ENCODE measurements at regions not wholly inside any gene's neighbourhood (a gene's known extent, or its start where the extent isn't known, plus 50 kb on each side); places are given as distances from the start of the nearest gene placed in this dataset.

DNA sequence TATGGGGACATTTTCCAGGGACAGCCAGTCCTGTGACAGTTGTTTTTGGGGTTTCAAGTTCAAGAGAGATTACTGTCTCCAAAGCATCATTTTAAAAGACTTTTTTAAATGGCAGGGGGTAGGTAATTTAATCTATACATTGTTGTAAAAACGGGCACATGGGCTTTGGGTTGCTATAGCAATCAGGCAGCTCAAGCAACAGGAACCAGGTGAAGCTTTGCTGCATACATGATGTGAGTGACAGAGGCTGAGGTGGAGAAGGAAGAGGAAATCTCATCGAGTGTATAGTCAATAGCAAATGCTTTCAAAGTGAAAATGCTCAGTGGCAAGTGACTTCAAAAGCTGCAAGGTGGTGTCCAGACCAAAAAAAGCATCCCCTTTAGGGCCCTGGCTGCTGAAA is 277.4 kb upstream of the JAG1 start:
- FAIRE-seq (no peak), DNase-seq (ENCODE audit: low spot score) (no peak)

DNA sequence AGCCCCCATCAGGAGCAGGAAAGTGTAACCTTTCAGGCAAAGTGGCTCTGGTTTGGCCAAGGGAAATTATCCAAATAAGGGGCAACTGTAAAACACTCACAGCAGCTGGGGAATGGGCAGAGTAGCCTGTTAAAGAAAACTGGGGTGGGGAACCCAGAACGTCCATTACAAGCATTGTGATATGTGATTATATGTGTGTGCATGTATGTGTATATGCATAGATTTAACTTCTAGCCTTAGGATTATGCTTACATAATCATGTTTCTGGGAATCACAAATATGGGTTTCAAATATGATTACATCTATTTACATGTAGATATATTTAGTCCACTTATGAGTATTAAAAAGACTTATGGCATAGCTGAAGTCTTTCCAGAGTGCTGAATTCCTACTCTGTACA is 278.1 kb upstream of the JAG1 start:
- no peak for FAIRE-seq

DNA sequence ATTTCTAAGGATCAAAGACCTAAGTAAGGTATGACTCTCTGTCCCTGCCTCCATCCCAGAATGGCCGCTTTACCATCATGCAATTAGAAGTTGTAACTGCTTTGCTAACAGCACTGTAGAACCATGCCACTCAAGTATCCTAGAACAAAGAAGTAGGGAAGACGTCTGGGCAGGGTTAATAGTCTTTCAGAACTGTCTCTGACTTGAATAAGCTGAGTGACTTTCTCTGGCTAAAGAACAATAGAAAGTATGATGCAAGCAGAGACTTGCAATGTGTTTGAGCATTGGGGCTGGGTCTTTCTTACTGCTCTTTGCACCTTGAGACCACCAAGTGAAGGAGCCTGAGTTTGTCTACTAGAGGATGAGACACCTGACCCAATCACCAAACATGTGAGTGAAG is 279.6 kb upstream of the JAG1 start:
- no peak for FAIRE-seq
- no peak for DNase-seq (ENCODE audit: low spot score)

More for the DNA sequence above, 278.1 kb upstream of the JAG1 start:
- no peak for DNase-seq (ENCODE audit: low spot score)

DNA sequence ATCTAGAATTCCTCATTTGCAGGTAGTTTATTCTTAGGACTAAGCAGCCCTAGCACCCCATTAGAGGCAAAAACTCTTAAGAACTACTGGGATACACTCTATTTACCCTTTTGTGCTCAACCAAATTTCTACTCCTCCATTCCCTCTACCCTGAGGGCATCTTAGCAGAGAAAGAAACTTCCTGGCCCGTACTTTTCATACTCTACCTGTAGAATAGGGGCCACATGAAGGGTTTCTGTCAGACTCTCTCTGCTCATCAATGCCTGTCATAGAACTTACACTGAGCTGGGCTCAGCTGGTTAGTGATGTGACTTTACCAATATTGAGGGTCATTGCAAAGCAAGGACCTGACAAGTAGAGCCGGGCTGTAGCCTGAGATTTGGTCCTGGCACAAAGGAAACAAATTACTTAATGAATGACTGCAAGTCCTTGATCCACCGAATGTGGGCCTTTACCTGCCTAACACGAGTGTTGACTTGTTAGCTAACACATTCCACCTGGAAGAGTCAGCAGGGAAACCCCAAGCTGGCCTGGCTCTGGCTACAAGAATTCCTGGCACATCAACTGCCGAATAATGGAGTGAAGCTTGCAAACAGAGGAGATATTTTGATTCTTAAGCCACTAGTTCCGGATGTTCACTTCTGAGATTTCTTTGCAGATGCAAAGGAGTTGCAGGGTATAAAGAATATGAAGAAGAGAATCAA is 280.5 kb upstream of the JAG1 start:
- FAIRE-seq (no peak), DNase-seq (ENCODE audit: low spot score) (peak; percentile 26)

DNA sequence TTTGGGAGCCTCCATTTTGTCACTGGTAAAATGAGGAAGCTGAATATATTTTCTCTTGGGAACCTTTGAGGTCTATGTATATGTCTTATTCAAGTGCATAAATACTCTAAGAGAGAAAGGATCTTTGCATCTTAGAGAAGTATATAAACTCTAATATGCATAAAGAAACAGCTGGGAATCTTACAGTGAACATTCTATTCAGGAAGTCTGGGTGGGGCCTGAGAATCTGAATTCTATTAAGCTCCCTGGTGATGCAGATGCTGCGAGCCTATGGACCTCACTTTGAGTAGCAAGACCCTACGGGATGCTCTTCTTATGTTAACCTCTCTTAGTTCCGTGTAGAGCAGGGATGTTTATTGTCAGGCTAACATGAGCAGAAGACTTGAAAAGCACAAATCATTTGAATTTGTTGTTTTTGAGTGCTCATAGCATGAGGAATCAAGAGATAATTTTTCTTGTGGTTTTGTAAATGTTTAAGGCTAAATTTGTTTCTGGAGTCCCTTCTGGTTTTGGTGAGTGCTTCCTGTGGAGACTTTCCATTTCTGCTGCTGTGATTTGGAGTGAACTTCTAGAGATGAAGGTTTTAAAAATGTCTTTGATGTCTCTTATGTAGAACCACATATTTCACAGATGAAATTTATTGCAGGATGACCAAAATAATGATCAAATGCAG is 281.2 kb upstream of the JAG1 start:
- FAIRE-seq = no peak

DNA sequence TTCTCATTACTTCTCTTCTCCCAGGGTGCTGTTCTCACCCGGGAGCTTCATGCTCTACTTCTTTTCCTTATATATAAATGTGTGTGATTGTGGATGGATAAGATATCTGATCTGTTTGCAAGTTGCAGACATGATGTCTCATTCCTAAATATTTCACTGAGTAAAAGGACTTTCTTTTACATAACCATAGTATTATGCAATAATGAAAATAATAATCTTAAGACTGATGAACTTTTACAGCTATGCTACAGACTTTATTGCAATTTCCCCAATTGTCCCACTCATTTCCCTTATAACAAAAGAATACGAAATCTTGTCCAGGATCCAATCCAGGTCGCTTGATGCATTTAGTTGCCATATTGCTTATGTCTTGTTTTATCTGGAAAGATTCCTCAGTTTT is 284.5 kb upstream of the JAG1 start:
- no peak for DNase-seq (ENCODE audit: low spot score)
- no peak for FAIRE-seq

More for the DNA sequence above, 281.2 kb upstream of the JAG1 start:
- no peak for DNase-seq (ENCODE audit: low spot score)

DNA sequence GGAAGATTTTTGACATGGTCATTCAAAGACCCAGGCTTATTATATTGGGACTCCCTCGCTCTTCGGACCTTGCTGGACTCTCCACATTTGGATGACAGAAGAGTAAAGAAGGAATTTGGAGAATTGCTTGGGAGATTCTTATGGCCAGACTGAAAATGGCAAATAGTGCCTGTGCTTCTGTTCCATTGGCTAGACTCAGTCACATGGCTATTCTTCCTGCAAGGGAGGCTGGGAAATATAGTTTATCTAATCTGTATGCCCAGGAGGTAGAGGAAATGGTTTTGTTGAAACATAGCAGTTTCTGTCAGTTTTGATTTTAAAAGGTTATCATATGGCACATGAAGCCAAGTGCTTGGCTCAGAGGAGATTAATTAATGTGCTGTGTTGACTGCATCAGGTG is 286.6 kb upstream of the JAG1 start:
- FAIRE-seq (no peak), DNase-seq (ENCODE audit: low spot score) (no peak)

DNA sequence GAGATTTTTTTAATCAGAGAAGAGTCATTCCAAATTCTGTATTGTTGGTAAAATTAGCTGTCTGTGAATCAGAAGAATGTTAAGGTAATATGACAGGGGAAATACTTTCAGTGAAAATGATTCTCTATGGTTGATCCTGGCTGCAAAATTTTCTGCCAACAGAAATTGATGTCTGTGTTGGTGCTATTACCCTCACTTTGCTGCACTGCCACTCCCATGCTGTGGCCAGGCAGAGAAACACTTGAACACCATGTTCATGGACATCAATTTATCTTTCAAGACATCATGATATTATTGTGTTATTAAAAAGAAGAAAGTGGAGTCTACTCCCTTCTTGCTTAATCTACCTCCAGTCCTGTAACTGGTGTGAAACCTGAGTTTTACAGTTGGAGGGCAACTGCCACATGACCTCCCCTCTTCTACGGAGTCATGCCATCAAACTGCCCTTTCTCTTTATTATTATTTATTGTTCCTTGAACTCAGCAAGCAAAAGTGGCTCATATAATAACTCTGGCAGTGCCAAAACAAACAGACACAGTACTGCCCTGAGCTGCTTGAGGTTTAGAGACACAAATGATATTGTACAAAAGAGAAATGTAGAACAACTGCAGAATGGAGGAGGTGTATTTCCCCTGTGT is 288.0 kb upstream of the JAG1 start:
- no peak for DNase-seq (ENCODE audit: low spot score)
- no peak for FAIRE-seq

DNA sequence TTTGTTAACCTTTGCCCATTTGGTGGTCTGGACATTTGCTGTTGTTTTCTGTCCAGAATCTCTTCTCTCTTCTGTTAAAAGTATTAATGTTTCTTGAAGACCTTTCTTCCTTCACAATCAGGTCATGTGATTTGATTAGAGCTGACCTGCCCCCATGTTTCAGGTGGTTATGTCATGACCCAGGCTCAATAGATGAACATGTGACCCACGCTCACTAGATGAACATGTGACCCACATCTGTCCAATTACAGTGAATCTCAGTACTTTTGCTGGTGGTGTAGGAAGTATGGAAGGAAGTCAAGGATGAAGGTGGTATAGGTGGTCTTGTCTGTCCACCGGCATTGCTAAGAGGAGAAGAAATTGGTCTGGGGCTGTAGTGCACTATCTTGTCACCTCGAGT is 289.1 kb upstream of the JAG1 start:
- DNase-seq (ENCODE audit: low spot score) = no peak
- no peak for FAIRE-seq

DNA sequence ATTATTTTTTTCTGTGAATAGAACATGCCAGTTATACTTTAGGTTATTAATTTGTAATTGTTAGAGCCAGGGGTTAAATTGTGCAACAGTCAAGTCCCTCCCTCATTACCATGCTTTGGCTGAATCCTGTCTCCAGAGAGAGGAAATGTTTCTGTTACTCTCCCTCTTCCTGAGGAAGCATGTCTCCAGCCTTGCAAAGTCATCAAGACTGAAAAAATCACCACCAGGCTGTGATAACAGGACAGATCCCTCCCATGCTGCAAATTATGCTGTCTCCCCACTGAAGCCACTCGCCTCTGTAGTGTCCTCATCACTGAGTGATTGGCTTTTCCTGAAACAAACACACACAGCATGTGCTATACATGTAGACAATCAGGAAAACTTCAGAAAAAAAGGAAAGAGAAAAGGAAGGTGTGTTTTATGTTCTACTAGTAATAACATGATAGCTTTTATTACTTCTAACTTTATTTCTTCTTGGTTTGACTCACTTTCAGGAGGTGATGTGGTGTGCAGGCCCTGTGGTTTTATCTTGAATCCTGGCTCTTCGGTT is 290.0 kb upstream of the JAG1 start:
- FAIRE-seq (no peak), DNase-seq (ENCODE audit: low spot score) (no peak)

DNA sequence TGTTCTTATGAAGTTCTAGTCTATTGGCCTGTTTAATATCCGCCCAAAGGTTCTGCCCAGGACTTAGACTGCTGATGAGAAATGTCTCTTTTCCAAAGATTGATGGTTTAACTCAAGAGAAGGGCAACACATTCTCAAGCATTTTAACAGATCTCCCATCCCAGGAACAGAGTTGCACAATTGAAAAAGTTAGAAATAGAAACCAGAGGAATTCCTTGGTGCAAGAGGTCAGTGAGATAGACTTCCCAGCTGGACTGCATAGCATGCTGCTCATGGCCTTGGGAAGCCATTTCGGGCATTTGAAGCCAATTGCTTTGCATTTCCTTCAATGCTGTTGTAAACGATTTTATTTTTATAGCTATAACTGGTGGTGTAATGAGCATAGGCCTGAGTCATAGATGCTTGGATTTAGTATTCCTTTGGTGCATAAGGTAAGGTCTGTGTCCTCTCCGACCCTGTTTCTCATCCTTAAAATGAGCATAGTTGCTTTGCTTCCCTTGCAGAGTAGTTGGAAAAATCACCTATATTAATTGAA is 292.2 kb upstream of the JAG1 start:
- no peak for FAIRE-seq
- no peak for DNase-seq (ENCODE audit: low spot score)

DNA sequence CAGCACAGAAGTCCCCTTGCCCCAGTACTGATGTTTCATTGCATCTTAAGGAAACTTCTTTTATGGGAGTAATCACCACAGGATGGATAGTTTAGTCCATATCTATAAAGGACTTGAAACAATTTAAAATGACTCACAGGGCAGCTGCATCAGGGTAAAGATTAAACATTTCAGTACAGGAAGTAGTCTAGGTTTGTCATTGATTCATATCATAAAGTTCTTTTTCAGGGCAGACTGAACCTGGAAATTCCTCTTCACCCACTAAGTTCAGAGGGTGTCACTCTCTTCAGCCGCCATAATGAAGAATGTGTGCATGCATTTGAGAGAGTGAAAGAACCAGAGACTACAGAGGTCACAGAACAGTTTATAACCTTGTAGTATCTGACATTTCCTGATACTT is 296.3 kb upstream of the JAG1 start:
- peak; percentile 8 for DNase-seq (ENCODE audit: low spot score)
- peak; percentile 36 for FAIRE-seq

DNA sequence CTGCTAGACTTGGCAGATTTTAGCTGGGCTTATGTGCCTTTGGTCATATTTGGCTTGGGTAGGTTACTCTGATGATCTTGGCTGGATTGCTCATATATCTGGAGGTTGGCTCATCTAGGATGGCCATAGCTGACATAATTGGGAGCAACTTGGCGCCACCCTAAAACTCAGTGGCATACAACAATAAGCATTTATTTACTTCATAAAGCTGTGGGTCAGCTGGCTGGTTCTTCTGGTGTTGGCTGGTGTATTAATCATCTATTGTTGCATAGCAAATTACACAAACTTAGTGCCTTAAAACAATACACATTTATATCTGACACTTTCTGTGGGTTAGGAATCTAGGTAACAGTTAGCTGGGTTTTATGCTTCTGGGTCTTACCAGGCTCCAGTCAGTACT is 297.3 kb upstream of the JAG1 start:
- no peak for FAIRE-seq
- no peak for DNase-seq (ENCODE audit: low spot score)

DNA sequence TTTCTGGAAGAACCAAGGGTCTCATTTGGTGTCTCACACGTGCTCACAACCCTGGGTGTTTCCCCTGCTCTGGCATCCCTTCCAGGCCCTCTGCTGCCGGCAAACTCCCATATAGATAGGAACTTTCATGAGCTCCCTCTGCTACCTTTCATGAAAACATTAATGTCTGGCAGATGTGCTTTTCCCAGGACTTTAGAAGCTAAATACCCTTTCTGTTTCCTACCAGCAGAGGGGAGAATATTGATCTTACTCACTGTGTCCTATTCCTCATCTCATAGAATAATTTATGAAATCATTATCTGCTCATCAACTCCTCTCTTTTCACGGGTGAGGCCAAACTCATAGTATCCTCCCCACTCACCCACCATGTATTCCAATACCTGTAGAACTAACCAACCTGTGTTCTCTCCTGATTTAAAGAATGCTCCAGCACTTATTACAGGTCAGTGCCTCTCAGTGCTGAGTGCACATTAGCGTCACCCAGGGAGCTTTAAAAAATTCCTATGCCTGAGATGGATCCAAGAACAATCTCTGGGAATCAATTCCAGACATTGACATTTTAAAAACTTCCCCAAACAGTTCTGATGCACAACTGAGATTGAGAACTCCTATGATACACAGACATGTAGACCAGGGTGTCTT is 298.5 kb upstream of the JAG1 start:
- no peak for FAIRE-seq

DNA sequence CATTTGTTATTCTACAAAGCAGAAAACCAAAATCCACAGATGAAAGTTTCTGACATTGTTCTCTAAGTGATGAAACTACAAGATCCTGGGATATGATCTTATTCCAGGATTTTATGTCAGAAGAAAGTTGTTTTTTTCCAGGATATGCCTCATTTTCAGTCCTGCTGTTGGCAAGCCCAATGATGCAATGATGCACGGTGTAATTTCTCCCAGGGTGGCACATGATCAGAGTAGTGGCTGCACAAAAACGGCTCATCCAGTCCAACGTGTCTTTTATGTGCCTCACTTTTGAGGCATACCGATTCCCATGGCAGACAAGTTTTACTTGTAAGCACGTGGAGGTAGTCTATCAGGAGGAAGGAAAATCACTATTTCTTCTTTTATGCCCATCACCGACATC is 302.3 kb upstream of the JAG1 start:
- DNase-seq (ENCODE audit: low spot score) = no peak
- FAIRE-seq = no peak

More for the DNA sequence above, 298.5 kb upstream of the JAG1 start:
- DNase-seq (ENCODE audit: low spot score) = no peak

DNA sequence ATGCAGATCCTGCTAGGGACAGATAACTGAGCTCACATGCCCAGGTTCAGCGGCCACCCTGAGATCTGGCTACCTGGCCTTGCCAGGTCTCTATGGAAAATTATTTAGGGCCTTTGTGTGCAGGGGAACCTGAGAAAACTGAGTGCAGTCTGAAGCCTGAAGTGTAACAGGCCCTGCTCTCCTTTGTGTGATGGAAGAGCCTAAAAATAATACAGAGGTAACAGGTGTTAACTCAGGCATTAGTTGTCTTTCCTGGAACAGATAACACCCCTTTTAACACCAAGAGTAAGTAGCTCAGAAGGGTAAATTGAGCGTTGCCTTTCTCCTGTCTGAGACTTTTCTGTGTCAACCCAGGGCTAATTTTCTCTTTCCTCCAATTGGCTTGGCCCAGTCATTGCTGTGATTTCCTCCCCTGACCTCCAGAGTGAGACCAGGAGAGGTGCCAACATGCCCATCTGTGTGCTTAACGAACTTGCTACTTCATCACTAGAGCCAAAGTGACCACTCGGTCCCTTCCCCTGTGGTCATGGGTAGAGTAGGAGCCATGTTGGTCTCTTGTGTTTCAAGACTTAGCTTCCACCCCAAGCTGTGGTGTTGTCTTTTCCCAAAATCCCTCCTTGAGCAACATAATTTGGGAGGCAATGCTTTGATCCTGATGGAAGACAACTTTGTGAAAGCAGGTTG is 304.4 kb upstream of the JAG1 start:
- no peak for DNase-seq (ENCODE audit: low spot score)
- FAIRE-seq = no peak

DNA sequence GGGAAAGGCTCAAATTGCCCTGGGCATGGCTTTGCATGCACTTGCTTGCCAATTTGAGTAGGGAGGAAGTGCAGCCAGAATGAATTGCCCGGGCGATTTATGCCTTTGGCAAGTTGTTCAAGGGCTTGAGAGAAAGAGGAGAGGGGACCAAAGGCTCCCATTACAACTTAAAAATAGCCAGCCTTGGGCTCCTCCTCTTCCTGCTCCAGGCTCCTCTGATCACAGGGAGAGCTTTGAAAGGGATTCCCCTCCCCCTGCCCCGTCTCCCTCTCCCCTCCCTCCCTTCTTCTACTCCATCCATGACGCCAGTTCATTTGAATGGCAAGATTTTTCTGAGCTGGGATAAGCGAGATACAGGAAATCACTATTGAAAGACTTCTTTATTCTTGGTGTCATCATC is 304.9 kb upstream of the JAG1 start:
- FAIRE-seq (no peak), DNase-seq (ENCODE audit: low spot score) (no peak)

DNA sequence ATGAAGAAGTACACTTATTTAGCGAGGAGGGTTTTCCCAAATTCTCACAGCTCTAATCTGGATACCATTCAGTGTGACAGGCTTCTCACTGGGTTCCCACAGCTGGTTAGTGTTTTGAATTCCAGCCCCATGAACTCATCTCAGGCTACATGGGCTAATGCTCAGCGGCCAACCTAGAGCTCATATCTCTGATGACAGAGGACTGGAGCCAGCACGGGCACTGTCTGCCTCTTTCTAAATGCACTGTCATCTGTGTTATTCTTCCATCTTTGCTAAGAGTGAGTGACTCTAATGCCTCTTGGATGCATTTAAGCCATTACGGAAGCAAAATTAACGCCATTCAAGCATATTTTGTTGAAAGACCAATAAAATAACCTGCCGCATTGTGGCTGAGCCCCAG is 308.9 kb upstream of the JAG1 start:
- DNase-seq (ENCODE audit: low spot score) (peak; percentile 89), FAIRE-seq (peak; percentile 93)

DNA sequence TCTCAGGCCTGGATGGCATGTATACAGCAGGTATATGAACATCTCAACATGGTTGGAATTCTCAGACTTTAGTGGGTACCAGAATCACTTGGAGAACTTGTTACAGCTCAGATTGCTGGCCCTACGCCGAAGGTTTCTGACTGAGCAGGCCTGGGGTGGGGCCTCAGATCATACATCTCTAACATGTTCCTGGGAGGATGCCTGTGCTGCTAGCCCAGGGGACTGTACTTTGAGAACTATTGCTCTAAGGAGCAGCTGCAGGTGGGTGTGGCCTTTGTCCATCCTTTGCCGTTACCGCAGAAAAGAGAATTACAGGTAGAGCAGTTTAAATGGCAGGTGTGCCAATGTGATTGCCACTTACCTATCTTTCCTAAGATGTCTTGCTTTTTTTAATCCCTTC is 310.5 kb upstream of the JAG1 start:
- no peak for FAIRE-seq
- no peak for DNase-seq (ENCODE audit: low spot score)

DNA sequence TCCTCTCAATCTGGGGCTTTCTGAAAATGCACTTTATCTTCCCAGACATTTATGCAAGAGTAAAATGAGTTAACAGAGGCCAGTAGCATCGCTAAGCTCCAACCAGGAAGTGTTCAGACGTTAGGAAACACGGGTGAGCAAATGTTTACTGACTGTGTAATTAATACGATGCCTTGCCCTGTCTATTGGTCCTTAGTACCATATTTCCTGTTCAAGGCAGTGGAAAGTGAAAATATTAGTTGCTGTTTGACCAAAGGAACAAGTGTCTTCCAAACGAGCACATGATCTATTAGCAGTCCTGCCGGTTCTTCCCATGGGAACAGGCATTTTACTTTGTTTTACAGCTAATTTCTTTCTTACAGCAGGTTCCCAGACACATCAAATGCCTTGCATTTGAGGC is 311.1 kb upstream of the JAG1 start:
- FAIRE-seq (no peak), DNase-seq (ENCODE audit: low spot score) (no peak)

DNA sequence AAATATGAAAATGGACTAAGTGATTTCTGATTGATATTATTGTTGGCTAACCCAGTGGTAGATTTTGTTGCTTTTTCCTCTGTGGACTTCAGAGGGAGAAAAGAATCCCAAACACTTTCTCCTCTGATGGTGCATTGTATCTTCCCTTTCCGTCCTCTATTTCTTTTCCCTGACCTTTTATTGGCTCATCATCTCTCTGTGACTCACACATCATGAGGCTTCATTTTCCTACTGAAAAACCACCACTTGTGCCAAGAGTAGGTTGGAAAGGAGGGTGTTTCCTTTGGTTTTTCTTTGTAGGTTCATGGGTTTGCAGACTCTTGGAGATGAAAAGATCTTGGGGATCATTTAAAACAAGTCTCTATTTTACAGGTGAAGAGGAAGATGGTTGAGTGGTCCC is 311.7 kb upstream of the JAG1 start:
- FAIRE-seq (peak; percentile 65), DNase-seq (ENCODE audit: low spot score) (peak; percentile 31)

Measured in RCC 7860 (cell line).